Lower lobe of right lung (tissue), 2 donors: ENCODE measurements at regions not wholly inside any gene's neighbourhood (a gene's known extent, or its start where the extent isn't known, plus 50 kb on each side); places are given as distances from the start of the nearest gene placed in this dataset.
A peak's percentile ranks its signal among the peaks of the same experiment; 100 is the strongest.

Experiments
- ATAC-seq, 2 donors: fragments of 200-7000 bp; cut with Tn5 transposase; one replicate each; pipeline ENCODE4 v1.9.1; 2020 to 2022; ENCODE audit warnings: mild to moderate bottlenecking in 2 of 2, moderate library complexity in 2 of 2
- DNase-seq: peaks from one replicate; pipeline ENCODE4 v3.0.0-alpha.2; 2020
- H3K27ac ChIP-seq: fragments of 200-600 bp; one replicate; pipeline ENCODE4 v1.8.0; 2022
- H3K27me3 ChIP-seq: fragments of 200-600 bp; one replicate; pipeline ENCODE4 v1.8.0; 2022; ENCODE audit warnings: low read depth
- H3K36me3 ChIP-seq: fragments of 200-600 bp; one replicate; pipeline ENCODE4 v1.8.0; 2022; ENCODE audit warnings: mild to moderate bottlenecking
- H3K4me1 ChIP-seq: fragments of 200-600 bp; one replicate; pipeline ENCODE4 v1.8.0; 2022
- H3K4me3 ChIP-seq: fragments of 200-600 bp; one replicate; pipeline ENCODE4 v1.8.0; 2022; ENCODE audit warnings: mild to moderate bottlenecking
- H3K9me3 ChIP-seq: fragments of 200-600 bp; one replicate; pipeline ENCODE4 v1.8.0; 2022
- CTCF ChIP-seq: fragments of 200-600 bp; IDR thresholded peaks from one replicate; pipeline ENCODE4 v1.8.0; 2022; ENCODE audit warnings: antibody characterized with exemption, mild to moderate bottlenecking
- intact Hi-C: fragments of 100-400 bp; cut with DNase I; formaldehyde crosslinking; loops from one replicate; pipeline ENCODE4 v1.11.0; 2022
- donor health status: DM: no; HTN: yes; CAD: no; lungs with severe emphysema.

- DNase-seq (peak; percentile 28), ATAC-seq (no peak)
- Histone ChIP-seq H3K9me3 (no peaks in the 10 kb centered on the region), H3K27ac (no peak overlapping the region), H3K27me3 (peaks cover 9% of the 10 kb centered on the region), H3K36me3 (no peaks in the 10 kb centered on the region), H3K4me1 (no peaks in the 10 kb centered on the region), H3K4me3 (no peak overlapping the region)
- intact Hi-C loops: no loop called here
- TF ChIP-seq CTCF: no peak
Measured at GRCh38 chr4:8765631-8766590, 105.7 kb downstream of the HMX1 start.

GRCh38 chr4:8765084-8765483 is 106.6 kb downstream of the HMX1 start:
- no peak for TF ChIP-seq CTCF
- Histone ChIP-seq H3K4me3 (no peak overlapping the region), H3K36me3 (no peaks in the 10 kb centered on the region), H3K4me1 (no peaks in the 10 kb centered on the region), H3K9me3 (no peaks in the 10 kb centered on the region), H3K27ac (no peak overlapping the region), H3K27me3 (peaks cover 9% of the 10 kb centered on the region)
- intact Hi-C loops: no loop called here
- no peak for DNase-seq
- ATAC-seq: no peak

- peaks cover 9% of the 10 kb centered on the region for H3K27me3 ChIP-seq
- no peak overlapping the region for H3K27ac ChIP-seq
- H3K4me3 ChIP-seq: no peak overlapping the region
- intact Hi-C loops: no loop called here
- H3K36me3 ChIP-seq: no peaks in the 10 kb centered on the region
- no peaks in the 10 kb centered on the region for H3K4me1 ChIP-seq
- DNase-seq (peak; percentile 30), ATAC-seq (no peak)
- no peaks in the 10 kb centered on the region for H3K9me3 ChIP-seq
- no peak for TF ChIP-seq CTCF
Measured at GRCh38 chr4:8763966-8764901, 107.4 kb downstream of the HMX1 start.

GRCh38 chr4:8762951-8763735 is 108.5 kb downstream of the HMX1 start:
- Histone ChIP-seq H3K4me3 (no peak overlapping the region), H3K27me3 (peaks cover 9% of the 10 kb centered on the region), H3K9me3 (no peaks in the 10 kb centered on the region), H3K4me1 (no peaks in the 10 kb centered on the region), H3K27ac (no peak overlapping the region), H3K36me3 (no peaks in the 10 kb centered on the region)
- peak; percentile 23 for DNase-seq
- no peak for TF ChIP-seq CTCF
- intact Hi-C loops: no loop called here
- no peak for ATAC-seq

GRCh38 chr4:8762356-8762755 is 109.3 kb downstream of the HMX1 start:
- no peaks in the 10 kb centered on the region for H3K9me3 ChIP-seq
- DNase-seq (peak; percentile 28), ATAC-seq (no peak)
- intact Hi-C loops: no loop called here
- no peak overlapping the region for H3K4me3 ChIP-seq
- H3K36me3 ChIP-seq: no peaks in the 10 kb centered on the region
- TF ChIP-seq CTCF: no peak
- no peaks in the 10 kb centered on the region for H3K4me1 ChIP-seq
- no peak overlapping the region for H3K27ac ChIP-seq
- peaks cover 5% of the 10 kb centered on the region for H3K27me3 ChIP-seq
